GM23338 (cell line): ENCODE measurements at regions not wholly inside any gene's neighbourhood (a gene's known extent, or its start where the extent isn't known, plus 50 kb on each side); places are given as distances from the start of the nearest gene placed in this dataset.

Source experiments
- ATAC-seq: fragments of 200-7000 bp; cut with Tn5 transposase; 3 replicates; pipeline ENCODE4 v1.9.1; 2020
- DNase-seq: peaks from one replicate; pipeline ENCODE4 v3.0.0-alpha.2; 2015; ENCODE audit warnings: low spot score
- H2AFZ ChIP-seq: fragments of 200-600 bp; sonication (generic); 2 replicates; pipeline ENCODE4 v1.8.0; 2016; ENCODE audit warnings: antibody characterized with exemption, mild to moderate bottlenecking, moderate library complexity
- H3F3A ChIP-seq: fragments of 200-600 bp; sonication (generic); replicated peaks from 2 replicates; pipeline ENCODE4 v1.8.0; 2017; ENCODE audit warnings: antibody characterized with exemption, mixed run types, low read depth
- H3K27ac ChIP-seq: fragments of 200-600 bp; sonication (generic); 2 replicates; pipeline ENCODE4 v1.6.1; 2016; ENCODE audit warnings: low read depth
- H3K27me3 ChIP-seq: fragments of 200-600 bp; sonication (generic); 2 replicates; pipeline ENCODE4 v1.8.0; 2016; ENCODE audit warnings: mild to moderate bottlenecking, mixed run types, moderate library complexity; ENCODE audit not compliant: insufficient read depth
- H3K36me3 ChIP-seq: fragments of 200-600 bp; sonication (generic); 2 replicates; pipeline ENCODE4 v1.8.0; 2016; ENCODE audit warnings: mild to moderate bottlenecking; ENCODE audit not compliant: insufficient read depth
- H3K4me1 ChIP-seq: fragments of 200-600 bp; sonication (generic); 2 replicates; pipeline ENCODE4 v1.8.0; 2016; ENCODE audit warnings: mild to moderate bottlenecking, moderate library complexity; ENCODE audit not compliant: insufficient read depth
- H3K4me2 ChIP-seq: fragments of 200-600 bp; sonication (generic); 2 replicates; pipeline ENCODE4 v1.7.1; 2017; ENCODE audit warnings: mixed run types
- H3K4me3 ChIP-seq: fragments of 200-600 bp; sonication (generic); 2 replicates; pipeline ENCODE4 v1.6.1; 2016; ENCODE audit warnings: mixed run types
- H3K79me2 ChIP-seq: fragments of 200-600 bp; sonication (generic); replicated peaks from 2 replicates; pipeline ENCODE4 v1.8.0; 2017; ENCODE audit warnings: mild to moderate bottlenecking; ENCODE audit not compliant: insufficient read depth
- H3K9me2 ChIP-seq: fragments of 200-600 bp; sonication (generic); 2 replicates; pipeline ENCODE4 v1.8.0; 2017; ENCODE audit not compliant: insufficient read depth
- H4K20me1 ChIP-seq: fragments of 200-600 bp; sonication (generic); replicated peaks from 2 replicates; pipeline ENCODE4 v1.8.0; 2017; ENCODE audit warnings: mild to moderate bottlenecking; ENCODE audit not compliant: insufficient read depth
- H3K27ac Mint-ChIP-seq: 2 replicates; pipeline ENCODE4 v1.8.0; 2020; ENCODE audit warnings: inconsistent platforms, mild to moderate bottlenecking, moderate library complexity, mixed read lengths
- H3K27me3 Mint-ChIP-seq: 3 replicates; pipeline ENCODE4 v1.8.0; 2022; ENCODE audit warnings: low read depth, mild to moderate bottlenecking, moderate library complexity, mixed read lengths, inconsistent platforms; ENCODE audit not compliant: insufficient read depth, poor library complexity
- H3K36me3 Mint-ChIP-seq: 3 replicates; pipeline ENCODE4 v1.8.0; 2021; ENCODE audit warnings: low read depth, mild to moderate bottlenecking, inconsistent platforms, moderate library complexity, mixed read lengths
- H3K4me1 Mint-ChIP-seq: 3 replicates; pipeline ENCODE4 v1.8.0; 2020; ENCODE audit warnings: mild to moderate bottlenecking, inconsistent platforms, mixed read lengths
- H3K4me3 Mint-ChIP-seq: 3 replicates; pipeline ENCODE4 v1.8.0; 2021; ENCODE audit warnings: moderate library complexity, mild to moderate bottlenecking, inconsistent platforms, mixed read lengths
- H3K9me3 Mint-ChIP-seq: 3 replicates; pipeline ENCODE4 v1.8.0; 2020; ENCODE audit warnings: moderate library complexity, mild to moderate bottlenecking, inconsistent platforms, mixed read lengths
- CREB1 ChIP-seq: fragments of 250-450 bp; sonication (Bioruptor Pico); IDR thresholded peaks from 2 replicates; pipeline ENCODE4 v1.5.0; 2020; ENCODE audit warnings: low read depth, mild to moderate bottlenecking, moderate library complexity
- EZH2 ChIP-seq: fragments of 200-600 bp; sonication (generic); IDR thresholded peaks from one replicate; pipeline ENCODE4 v1.8.0; 2017; ENCODE audit warnings: antibody characterized with exemption, mild to moderate bottlenecking, low read depth; ENCODE audit not compliant: unreplicated experiment
- EZH2phosphoT487 ChIP-seq: fragments of 200-600 bp; sonication (generic); IDR thresholded peaks from one replicate; pipeline ENCODE4 v1.8.1; 2018; ENCODE audit warnings: antibody characterized with exemption; ENCODE audit not compliant: unreplicated experiment
- JUNB ChIP-seq: IDR thresholded peaks from one replicate; pipeline ENCODE4 v1.6.1; 2016; ENCODE audit warnings: antibody characterized with exemption; ENCODE audit not compliant: unreplicated experiment
- NANOG ChIP-seq: IDR thresholded peaks from 2 replicates; pipeline ENCODE4 v1.6.1; 2016; ENCODE audit warnings: antibody characterized with exemption, borderline replicate concordance
- POLR2AphosphoS5 ChIP-seq: IDR thresholded peaks from 2 replicates; pipeline ENCODE4 v1.6.1; 2016; ENCODE audit warnings: antibody characterized with exemption, low read depth
- STAT1 ChIP-seq: IDR thresholded peaks from one replicate; pipeline ENCODE4 v1.6.1; 2016; ENCODE audit warnings: antibody characterized with exemption; ENCODE audit not compliant: unreplicated experiment
- ZNF114 ChIP-seq: fragments of 250-450 bp; sonication (Bioruptor Pico); IDR thresholded peaks from 2 replicates; pipeline ENCODE4 v1.5.0; 2020; ENCODE audit warnings: mild to moderate bottlenecking, moderate library complexity
- ZNF331 ChIP-seq: fragments of 250-450 bp; sonication (Bioruptor Pico); IDR thresholded peaks from 2 replicates; pipeline ENCODE4 v1.5.0; 2020; ENCODE audit warnings: low read depth, mild to moderate bottlenecking, moderate library complexity
- TF ChIP-seq, protein P1 (sequence below): IDR thresholded peaks from one replicate; pipeline ENCODE4 v1.6.1; 2018; ENCODE audit warnings: antibody characterized with exemption; ENCODE audit not compliant: unreplicated experiment
- TF ChIP-seq, protein P2 (sequence below): IDR thresholded peaks from 2 replicates; pipeline ENCODE4 v1.6.1; 2016; ENCODE audit warnings: antibody characterized with exemption
- TF ChIP-seq, protein P3 (sequence below): fragments of 250-450 bp; sonication (Bioruptor Pico); IDR thresholded peaks from 2 replicates; pipeline ENCODE4 v1.5.0; 2020; ENCODE audit warnings: mild to moderate bottlenecking, moderate library complexity

DNA sequence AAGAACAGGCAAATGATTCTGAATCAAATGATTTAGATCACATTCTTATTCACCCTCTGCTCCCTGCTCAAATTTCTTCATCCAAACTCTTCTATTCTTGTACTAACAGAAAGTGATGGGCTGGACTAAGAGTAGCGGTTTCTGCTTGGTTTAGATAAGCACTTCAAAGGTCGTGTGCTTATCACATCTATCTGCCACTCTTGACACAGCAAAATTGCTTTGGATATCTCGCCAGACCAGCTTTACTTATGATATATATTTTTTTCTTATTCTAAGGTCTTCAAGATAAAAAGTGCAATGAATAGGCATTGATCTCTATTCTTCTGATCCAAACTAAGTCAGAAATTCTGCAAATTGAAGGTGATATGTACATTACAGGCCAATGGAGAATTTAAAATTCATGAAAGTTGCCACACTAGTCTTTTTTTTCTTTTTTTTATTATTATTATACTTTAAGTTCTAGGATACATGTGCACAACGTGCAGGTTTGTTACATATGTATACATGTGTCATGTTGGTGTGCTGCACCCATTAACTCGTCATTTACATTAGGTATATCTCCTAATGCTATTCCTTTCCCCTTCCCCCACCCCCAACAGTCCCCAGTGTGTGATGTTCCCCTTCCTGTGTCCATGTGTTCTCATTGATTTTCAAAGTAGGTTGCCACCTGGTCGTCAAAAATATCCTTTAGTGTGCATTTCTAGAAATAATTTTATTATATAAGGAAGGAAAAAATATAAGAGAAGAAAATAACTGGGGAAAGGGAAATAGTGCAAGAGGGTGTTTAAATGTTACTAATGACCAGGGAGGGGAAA lies 1941.0 kb upstream of the RAG2 start (continued):
- TF ChIP-seq, protein P1, sequence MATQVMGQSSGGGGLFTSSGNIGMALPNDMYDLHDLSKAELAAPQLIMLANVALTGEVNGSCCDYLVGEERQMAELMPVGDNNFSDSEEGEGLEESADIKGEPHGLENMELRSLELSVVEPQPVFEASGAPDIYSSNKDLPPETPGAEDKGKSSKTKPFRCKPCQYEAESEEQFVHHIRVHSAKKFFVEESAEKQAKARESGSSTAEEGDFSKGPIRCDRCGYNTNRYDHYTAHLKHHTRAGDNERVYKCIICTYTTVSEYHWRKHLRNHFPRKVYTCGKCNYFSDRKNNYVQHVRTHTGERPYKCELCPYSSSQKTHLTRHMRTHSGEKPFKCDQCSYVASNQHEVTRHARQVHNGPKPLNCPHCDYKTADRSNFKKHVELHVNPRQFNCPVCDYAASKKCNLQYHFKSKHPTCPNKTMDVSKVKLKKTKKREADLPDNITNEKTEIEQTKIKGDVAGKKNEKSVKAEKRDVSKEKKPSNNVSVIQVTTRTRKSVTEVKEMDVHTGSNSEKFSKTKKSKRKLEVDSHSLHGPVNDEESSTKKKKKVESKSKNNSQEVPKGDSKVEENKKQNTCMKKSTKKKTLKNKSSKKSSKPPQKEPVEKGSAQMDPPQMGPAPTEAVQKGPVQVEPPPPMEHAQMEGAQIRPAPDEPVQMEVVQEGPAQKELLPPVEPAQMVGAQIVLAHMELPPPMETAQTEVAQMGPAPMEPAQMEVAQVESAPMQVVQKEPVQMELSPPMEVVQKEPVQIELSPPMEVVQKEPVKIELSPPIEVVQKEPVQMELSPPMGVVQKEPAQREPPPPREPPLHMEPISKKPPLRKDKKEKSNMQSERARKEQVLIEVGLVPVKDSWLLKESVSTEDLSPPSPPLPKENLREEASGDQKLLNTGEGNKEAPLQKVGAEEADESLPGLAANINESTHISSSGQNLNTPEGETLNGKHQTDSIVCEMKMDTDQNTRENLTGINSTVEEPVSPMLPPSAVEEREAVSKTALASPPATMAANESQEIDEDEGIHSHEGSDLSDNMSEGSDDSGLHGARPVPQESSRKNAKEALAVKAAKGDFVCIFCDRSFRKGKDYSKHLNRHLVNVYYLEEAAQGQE: no peak
- TF ChIP-seq ZNF114 (no peak), CREB1 (no peak), JUNB (no peak), NANOG (no peak)
- TF ChIP-seq, protein P2, sequence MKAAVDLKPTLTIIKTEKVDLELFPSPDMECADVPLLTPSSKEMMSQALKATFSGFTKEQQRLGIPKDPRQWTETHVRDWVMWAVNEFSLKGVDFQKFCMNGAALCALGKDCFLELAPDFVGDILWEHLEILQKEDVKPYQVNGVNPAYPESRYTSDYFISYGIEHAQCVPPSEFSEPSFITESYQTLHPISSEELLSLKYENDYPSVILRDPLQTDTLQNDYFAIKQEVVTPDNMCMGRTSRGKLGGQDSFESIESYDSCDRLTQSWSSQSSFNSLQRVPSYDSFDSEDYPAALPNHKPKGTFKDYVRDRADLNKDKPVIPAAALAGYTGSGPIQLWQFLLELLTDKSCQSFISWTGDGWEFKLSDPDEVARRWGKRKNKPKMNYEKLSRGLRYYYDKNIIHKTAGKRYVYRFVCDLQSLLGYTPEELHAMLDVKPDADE: no peak

DNA sequence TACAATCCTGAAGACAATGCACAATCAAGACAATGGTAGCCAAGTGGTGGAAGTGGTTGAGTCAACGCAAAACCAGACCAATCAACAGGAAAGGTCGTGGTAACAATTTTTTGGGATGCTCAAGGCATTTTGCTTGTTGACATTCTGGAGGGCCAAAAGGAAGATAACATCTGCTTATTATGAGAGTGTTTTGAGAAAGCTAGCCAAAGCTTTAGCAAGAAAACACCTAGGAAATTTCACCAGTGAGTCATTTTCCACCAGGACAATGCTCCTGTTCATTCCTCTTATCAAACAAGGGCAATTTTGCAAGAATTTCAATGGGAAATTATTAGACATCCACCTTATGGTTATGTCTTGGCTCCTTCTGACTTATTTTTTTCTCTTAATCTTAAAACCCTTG lies 1932.2 kb upstream of the RAG2 start:
- H3K27me3 ChIP-seq: no peaks in the 10 kb centered on the region
- Mint-ChIP-seq H3K9me3 (no peaks in the 10 kb centered on the region; the same call in 2 of the 3 replicates), H3K27me3 (peaks cover 2% of the 10 kb centered on the region), H3K36me3 (no peaks in the 10 kb centered on the region), H3K4me3 (no peak overlapping the region), H3K27ac (no peak overlapping the region), H3K4me1 (no peaks in the 10 kb centered on the region)
- no peaks in the 10 kb centered on the region for H3K79me2 ChIP-seq
- peaks cover 8% of the 10 kb centered on the region; the same call in 1 of the 2 replicates for H3K36me3 ChIP-seq
- no peaks in the 10 kb centered on the region for H4K20me1 ChIP-seq
- H3F3A ChIP-seq: no peaks in the 10 kb centered on the region
- 0 out of 2 replicates have a peak, but pooled peaks cover 3% of the 10 kb centered on the region for H3K9me2 ChIP-seq
- H2AFZ ChIP-seq: no peak overlapping the region
- no peaks in the 10 kb centered on the region for H3K4me1 ChIP-seq
- H3K27ac ChIP-seq: no peak overlapping the region
- H3K4me3 ChIP-seq: no peak overlapping the region
- H3K4me2 ChIP-seq: no peak overlapping the region
- no peak for ATAC-seq
- DNase-seq: no peak
- TF ChIP-seq EZH2 (no peak), STAT1 (no peak), NANOG (no peak), POLR2AphosphoS5 (no peak), EZH2phosphoT487 (no peak), ZNF114 (no peak), CREB1 (no peak), JUNB (no peak), ZNF331 (CRISPR knock-in tag) (no peak)
- TF ChIP-seq, protein P2: no peak
- TF ChIP-seq, protein P3, sequence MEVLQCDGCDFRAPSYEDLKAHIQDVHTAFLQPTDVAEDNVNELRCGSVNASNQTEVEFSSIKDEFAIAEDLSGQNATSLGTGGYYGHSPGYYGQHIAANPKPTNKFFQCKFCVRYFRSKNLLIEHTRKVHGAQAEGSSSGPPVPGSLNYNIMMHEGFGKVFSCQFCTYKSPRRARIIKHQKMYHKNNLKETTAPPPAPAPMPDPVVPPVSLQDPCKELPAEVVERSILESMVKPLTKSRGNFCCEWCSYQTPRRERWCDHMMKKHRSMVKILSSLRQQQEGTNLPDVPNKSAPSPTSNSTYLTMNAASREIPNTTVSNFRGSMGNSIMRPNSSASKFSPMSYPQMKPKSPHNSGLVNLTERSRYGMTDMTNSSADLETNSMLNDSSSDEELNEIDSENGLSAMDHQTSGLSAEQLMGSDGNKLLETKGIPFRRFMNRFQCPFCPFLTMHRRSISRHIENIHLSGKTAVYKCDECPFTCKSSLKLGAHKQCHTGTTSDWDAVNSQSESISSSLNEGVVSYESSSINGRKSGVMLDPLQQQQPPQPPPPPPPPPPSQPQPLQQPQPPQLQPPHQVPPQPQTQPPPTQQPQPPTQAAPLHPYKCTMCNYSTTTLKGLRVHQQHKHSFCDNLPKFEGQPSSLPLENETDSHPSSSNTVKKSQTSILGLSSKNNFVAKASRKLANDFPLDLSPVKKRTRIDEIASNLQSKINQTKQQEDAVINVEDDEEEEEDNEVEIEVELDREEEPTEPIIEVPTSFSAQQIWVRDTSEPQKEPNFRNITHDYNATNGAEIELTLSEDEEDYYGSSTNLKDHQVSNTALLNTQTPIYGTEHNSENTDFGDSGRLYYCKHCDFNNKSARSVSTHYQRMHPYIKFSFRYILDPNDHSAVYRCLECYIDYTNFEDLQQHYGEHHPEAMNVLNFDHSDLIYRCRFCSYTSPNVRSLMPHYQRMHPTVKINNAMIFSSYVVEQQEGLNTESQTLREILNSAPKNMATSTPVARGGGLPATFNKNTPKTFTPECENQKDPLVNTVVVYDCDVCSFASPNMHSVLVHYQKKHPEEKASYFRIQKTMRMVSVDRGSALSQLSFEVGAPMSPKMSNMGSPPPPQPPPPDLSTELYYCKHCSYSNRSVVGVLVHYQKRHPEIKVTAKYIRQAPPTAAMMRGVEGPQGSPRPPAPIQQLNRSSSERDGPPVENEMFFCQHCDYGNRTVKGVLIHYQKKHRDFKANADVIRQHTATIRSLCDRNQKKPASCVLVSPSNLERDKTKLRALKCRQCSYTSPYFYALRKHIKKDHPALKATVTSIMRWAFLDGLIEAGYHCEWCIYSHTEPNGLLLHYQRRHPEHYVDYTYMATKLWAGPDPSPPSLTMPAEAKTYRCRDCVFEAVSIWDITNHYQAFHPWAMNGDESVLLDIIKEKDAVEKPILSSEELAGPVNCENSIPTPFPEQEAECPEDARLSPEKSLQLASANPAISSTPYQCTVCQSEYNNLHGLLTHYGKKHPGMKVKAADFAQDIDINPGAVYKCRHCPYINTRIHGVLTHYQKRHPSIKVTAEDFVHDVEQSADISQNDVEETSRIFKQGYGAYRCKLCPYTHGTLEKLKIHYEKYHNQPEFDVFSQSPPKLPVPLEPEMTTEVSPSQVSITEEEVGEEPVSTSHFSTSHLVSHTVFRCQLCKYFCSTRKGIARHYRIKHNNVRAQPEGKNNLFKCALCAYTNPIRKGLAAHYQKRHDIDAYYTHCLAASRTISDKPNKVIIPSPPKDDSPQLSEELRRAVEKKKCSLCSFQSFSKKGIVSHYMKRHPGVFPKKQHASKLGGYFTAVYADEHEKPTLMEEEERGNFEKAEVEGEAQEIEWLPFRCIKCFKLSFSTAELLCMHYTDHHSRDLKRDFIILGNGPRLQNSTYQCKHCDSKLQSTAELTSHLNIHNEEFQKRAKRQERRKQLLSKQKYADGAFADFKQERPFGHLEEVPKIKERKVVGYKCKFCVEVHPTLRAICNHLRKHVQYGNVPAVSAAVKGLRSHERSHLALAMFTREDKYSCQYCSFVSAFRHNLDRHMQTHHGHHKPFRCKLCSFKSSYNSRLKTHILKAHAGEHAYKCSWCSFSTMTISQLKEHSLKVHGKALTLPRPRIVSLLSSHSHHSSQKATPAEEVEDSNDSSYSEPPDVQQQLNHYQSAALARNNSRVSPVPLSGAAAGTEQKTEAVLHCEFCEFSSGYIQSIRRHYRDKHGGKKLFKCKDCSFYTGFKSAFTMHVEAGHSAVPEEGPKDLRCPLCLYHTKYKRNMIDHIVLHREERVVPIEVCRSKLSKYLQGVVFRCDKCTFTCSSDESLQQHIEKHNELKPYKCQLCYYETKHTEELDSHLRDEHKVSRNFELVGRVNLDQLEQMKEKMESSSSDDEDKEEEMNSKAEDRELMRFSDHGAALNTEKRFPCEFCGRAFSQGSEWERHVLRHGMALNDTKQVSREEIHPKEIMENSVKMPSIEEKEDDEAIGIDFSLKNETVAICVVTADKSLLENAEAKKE (CRISPR knock-in tag): no peak
